Bronchial epithelial cell (primary cell): ENCODE measurements at regions not wholly inside any gene's neighbourhood (a gene's known extent, or its start where the extent isn't known, plus 50 kb on each side); places are given as distances from the start of the nearest gene placed in this dataset.

ENCODE experiments used
- DNase-seq: peaks from one replicate; pipeline ENCODE4 v3.0.0-alpha.2; 2010; ENCODE audit warnings: low read depth
- FAIRE-seq: peaks from 2 replicates; lab custom pipeline; 2011; peaks lifted over from hg19 to GRCh38; lab: Jason Lieb, UNC
- H3K27me3 ChIP-seq: 2 replicates; pipeline ENCODE4 v1.5.1; 2011; ENCODE audit warnings: low read length; ENCODE audit not compliant: control insufficient read depth, insufficient read depth
- H3K36me3 ChIP-seq: 2 replicates; pipeline ENCODE4 v1.5.1; 2011; ENCODE audit warnings: low read length; ENCODE audit not compliant: control insufficient read depth, insufficient read depth
- H3K4me3 ChIP-seq: 2 replicates; pipeline ENCODE4 v1.5.1; 2011; ENCODE audit warnings: mild to moderate bottlenecking, low read depth, low read length, control low read depth
- CTCF ChIP-seq: IDR thresholded peaks from 2 replicates; pipeline ENCODE4 v1.5.1; 2011; ENCODE audit warnings: mild to moderate bottlenecking, moderate library complexity, low read length, control low read depth, inconsistent platforms; ENCODE audit not compliant: insufficient read depth, severe bottlenecking

GRCh38 chr4:83964996-83965541 lies 429.2 kb downstream of the GPAT3 start:
- no peak for TF ChIP-seq CTCF
- Histone ChIP-seq H3K36me3 (no peaks in the 10 kb centered on the region), H3K4me3 (no peak overlapping the region), H3K27me3 (no peaks in the 10 kb centered on the region)
- DNase-seq: peak; percentile 20
- FAIRE-seq: no peak

GRCh38 chr4:83962492-83962891 lies 426.6 kb downstream of the GPAT3 start:
- no peak for TF ChIP-seq CTCF
- H3K27me3 ChIP-seq: no peaks in the 10 kb centered on the region
- FAIRE-seq: peak; percentile 77
- no peak overlapping the region for H3K4me3 ChIP-seq
- DNase-seq: no peak
- H3K36me3 ChIP-seq: no peaks in the 10 kb centered on the region

- FAIRE-seq: no peak
- H3K4me3 ChIP-seq: no peak overlapping the region
- peak; percentile 39 for DNase-seq
- no peaks in the 10 kb centered on the region for H3K36me3 ChIP-seq
- no peaks in the 10 kb centered on the region for H3K27me3 ChIP-seq
- TF ChIP-seq CTCF: peak; percentile 22
These were observed 425.7 kb downstream of the GPAT3 start for GRCh38 chr4:83961575-83961974.

- Histone ChIP-seq H3K27me3 (no peaks in the 10 kb centered on the region), H3K4me3 (no peak overlapping the region), H3K36me3 (no peaks in the 10 kb centered on the region)
- DNase-seq (no peak), FAIRE-seq (no peak)
- no peak for TF ChIP-seq CTCF
These were observed 423.3 kb downstream of the GPAT3 start for GRCh38 chr4:83959160-83959559.

- no peak for TF ChIP-seq CTCF
- Histone ChIP-seq H3K4me3 (no peak overlapping the region), H3K36me3 (no peaks in the 10 kb centered on the region), H3K27me3 (no peaks in the 10 kb centered on the region)
- FAIRE-seq (no peak), DNase-seq (no peak)
These were observed 411.9 kb downstream of the GPAT3 start for GRCh38 chr4:83947830-83948193.
